Panc1 (cell line): ENCODE measurements at regions not wholly inside any gene's neighbourhood (a gene's known extent, or its start where the extent isn't known, plus 50 kb on each side); places are given as distances from the start of the nearest gene placed in this dataset.

Experiments
- ATAC-seq: fragments of 200-7000 bp; cut with Tn5 transposase; 2 replicates; pipeline ENCODE4 v1.9.1; 2020; ENCODE audit warnings: mild to moderate bottlenecking, moderate library complexity
- BruUV-seq: library from RNA; stranded (reverse); fragments of 400-500 nt; replicated peaks from 2 replicates; lab custom pipeline; 2021; lab: Mats Ljungman, UMichigan
- CTCF ChIA-PET: fragments of 300-600 bp; sonication (Branson Sonifier 250); formaldehyde crosslinking; loops from one replicate; lab custom pipeline; 2022; ENCODE audit warnings: antibody characterized with exemption; lab: Charles Lee
- POLR2A ChIA-PET: fragments of 300-600 bp; sonication (Branson Sonifier 250); formaldehyde crosslinking; loops from one replicate; lab custom pipeline; 2022; ENCODE audit warnings: antibody characterized with exemption; lab: Charles Lee
- DNase-seq: peaks from one replicate; pipeline ENCODE4 v3.0.0-alpha.2; 2010; ENCODE audit warnings: low read depth, low spot score
- H3K27ac ChIP-seq: 2 replicates; pipeline ENCODE4 v1.5.1; 2011; ENCODE audit warnings: mild to moderate bottlenecking, low read length, inconsistent platforms
- H3K27me3 ChIP-seq: fragments of 200-500 bp; sonication (Bioruptor generic); 2 replicates; pipeline ENCODE4 v1.6.0; 2014; ENCODE audit warnings: low read length, inconsistent platforms; ENCODE audit not compliant: control insufficient read depth, insufficient read depth
- H3K36me3 ChIP-seq: fragments of 200-500 bp; sonication (Bioruptor generic); 2 replicates; pipeline ENCODE4 v1.5.1; 2014; ENCODE audit warnings: inconsistent platforms, mild to moderate bottlenecking, low read length, moderate library complexity; ENCODE audit not compliant: control insufficient read depth, insufficient read depth
- H3K4me1 ChIP-seq: 2 replicates; pipeline ENCODE4 v1.5.1; 2011; ENCODE audit warnings: inconsistent platforms, mild to moderate bottlenecking, low read length, moderate library complexity; ENCODE audit not compliant: control insufficient read depth, insufficient read depth
- H3K4me3 ChIP-seq, 2 experiments: 2 replicates each; pipeline ENCODE4 v1.5.1; 2011 to 2012; ENCODE audit warnings: low read depth in 2 of 2, low read length in 2 of 2, mild to moderate bottlenecking in 2 of 2, inconsistent platforms in 1 of 2, moderate library complexity in 1 of 2
- H3K9me3 ChIP-seq: fragments of 200-500 bp; sonication (Bioruptor generic); 2 replicates; pipeline ENCODE4 v1.5.1; 2014; ENCODE audit warnings: low read depth, mild to moderate bottlenecking, inconsistent platforms, low read length, moderate library complexity; ENCODE audit not compliant: control insufficient read depth, insufficient read depth
- POLR2AphosphoS5 ChIP-seq: IDR thresholded peaks from 2 replicates; pipeline ENCODE4 v1.6.1; 2012; ENCODE audit warnings: mild to moderate bottlenecking, low read depth, low read length, moderate library complexity
- SIN3A ChIP-seq: IDR thresholded peaks from 2 replicates; pipeline ENCODE4 v1.6.1; 2012; ENCODE audit warnings: low read depth, mild to moderate bottlenecking, low read length, moderate library complexity, borderline replicate concordance; ENCODE audit not compliant: insufficient read depth
- TCF7L2 ChIP-seq: IDR thresholded peaks from 2 replicates; pipeline ENCODE4 v1.6.1; 2011; ENCODE audit warnings: mild to moderate bottlenecking, low read depth, low read length, inconsistent platforms
- in situ Hi-C: cut with HindIII; loops from 2 replicates; pipeline ENCODE4 v1.10.0; 2016; ENCODE audit warnings: low sequenced_read_pairs, low pct_unique_long_range_greater_than_20kb
- intact Hi-C: fragments of 100-400 bp; cut with micrococcal nuclease; formaldehyde crosslinking; loops from one replicate; pipeline ENCODE4 v1.10.0; 2022; ENCODE audit not compliant: unreplicated experiment
- TF ChIP-seq, protein P1 (sequence below): fragments of 450-650 bp; IDR thresholded peaks from 2 replicates; pipeline ENCODE4 v1.5.1; 2017; ENCODE audit warnings: mild to moderate bottlenecking
- TF ChIP-seq, protein P2 (sequence below), 2 experiments: IDR thresholded peaks; 2 replicates each; pipeline ENCODE4 v1.6.1; 2011 to 2012; ENCODE audit warnings: low read depth in 2 of 2, control low read depth in 1 of 2, low read length in 1 of 2, mild to moderate bottlenecking in 1 of 2, moderate library complexity in 1 of 2; ENCODE audit not compliant: insufficient read depth in 1 of 2

GRCh38 chr13:50617134-50617721 is 226.3 kb downstream of the DLEU7 start:
- TF ChIP-seq, protein P1, sequence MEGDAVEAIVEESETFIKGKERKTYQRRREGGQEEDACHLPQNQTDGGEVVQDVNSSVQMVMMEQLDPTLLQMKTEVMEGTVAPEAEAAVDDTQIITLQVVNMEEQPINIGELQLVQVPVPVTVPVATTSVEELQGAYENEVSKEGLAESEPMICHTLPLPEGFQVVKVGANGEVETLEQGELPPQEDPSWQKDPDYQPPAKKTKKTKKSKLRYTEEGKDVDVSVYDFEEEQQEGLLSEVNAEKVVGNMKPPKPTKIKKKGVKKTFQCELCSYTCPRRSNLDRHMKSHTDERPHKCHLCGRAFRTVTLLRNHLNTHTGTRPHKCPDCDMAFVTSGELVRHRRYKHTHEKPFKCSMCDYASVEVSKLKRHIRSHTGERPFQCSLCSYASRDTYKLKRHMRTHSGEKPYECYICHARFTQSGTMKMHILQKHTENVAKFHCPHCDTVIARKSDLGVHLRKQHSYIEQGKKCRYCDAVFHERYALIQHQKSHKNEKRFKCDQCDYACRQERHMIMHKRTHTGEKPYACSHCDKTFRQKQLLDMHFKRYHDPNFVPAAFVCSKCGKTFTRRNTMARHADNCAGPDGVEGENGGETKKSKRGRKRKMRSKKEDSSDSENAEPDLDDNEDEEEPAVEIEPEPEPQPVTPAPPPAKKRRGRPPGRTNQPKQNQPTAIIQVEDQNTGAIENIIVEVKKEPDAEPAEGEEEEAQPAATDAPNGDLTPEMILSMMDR, result no peak
- TF ChIP-seq TCF7L2 (peak; percentile 79), SIN3A (no peak), POLR2AphosphoS5 (peak; percentile 42; the same call in 1 of the 2 replicates)
- TF ChIP-seq, protein P2, sequence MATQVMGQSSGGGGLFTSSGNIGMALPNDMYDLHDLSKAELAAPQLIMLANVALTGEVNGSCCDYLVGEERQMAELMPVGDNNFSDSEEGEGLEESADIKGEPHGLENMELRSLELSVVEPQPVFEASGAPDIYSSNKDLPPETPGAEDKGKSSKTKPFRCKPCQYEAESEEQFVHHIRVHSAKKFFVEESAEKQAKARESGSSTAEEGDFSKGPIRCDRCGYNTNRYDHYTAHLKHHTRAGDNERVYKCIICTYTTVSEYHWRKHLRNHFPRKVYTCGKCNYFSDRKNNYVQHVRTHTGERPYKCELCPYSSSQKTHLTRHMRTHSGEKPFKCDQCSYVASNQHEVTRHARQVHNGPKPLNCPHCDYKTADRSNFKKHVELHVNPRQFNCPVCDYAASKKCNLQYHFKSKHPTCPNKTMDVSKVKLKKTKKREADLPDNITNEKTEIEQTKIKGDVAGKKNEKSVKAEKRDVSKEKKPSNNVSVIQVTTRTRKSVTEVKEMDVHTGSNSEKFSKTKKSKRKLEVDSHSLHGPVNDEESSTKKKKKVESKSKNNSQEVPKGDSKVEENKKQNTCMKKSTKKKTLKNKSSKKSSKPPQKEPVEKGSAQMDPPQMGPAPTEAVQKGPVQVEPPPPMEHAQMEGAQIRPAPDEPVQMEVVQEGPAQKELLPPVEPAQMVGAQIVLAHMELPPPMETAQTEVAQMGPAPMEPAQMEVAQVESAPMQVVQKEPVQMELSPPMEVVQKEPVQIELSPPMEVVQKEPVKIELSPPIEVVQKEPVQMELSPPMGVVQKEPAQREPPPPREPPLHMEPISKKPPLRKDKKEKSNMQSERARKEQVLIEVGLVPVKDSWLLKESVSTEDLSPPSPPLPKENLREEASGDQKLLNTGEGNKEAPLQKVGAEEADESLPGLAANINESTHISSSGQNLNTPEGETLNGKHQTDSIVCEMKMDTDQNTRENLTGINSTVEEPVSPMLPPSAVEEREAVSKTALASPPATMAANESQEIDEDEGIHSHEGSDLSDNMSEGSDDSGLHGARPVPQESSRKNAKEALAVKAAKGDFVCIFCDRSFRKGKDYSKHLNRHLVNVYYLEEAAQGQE (IDR thresholded peaks at IDR 0.05; ENCODE audit: insufficient read depth in 1 of 2, low read depth in 2 of 2, low read length in 1 of 2), result no peak
- no TSS peak for BruUV-seq
- Histone ChIP-seq H3K36me3 (no peaks in the 10 kb centered on the region), H3K27ac (peak overlapping the region; percentile 77), H3K9me3 (no peaks in the 10 kb centered on the region), H3K4me3 (no peak overlapping the region), H3K27me3 (no peaks in the 10 kb centered on the region), H3K4me1 (peaks cover 6% of the 10 kb centered on the region)
- CTCF ChIA-PET, result interaction anchor here (0.5 kb wide), 1 partner anchor 509 kb away, joined by 8 read pairs; no protein-coding TSS in a partner anchor
- DNase-seq (peak; percentile 56), ATAC-seq (peak; percentile 98)
- POLR2A ChIA-PET, result no interaction called here
- in situ Hi-C loops, result no loop called here
- intact Hi-C loops, result no loop called here

DNA sequence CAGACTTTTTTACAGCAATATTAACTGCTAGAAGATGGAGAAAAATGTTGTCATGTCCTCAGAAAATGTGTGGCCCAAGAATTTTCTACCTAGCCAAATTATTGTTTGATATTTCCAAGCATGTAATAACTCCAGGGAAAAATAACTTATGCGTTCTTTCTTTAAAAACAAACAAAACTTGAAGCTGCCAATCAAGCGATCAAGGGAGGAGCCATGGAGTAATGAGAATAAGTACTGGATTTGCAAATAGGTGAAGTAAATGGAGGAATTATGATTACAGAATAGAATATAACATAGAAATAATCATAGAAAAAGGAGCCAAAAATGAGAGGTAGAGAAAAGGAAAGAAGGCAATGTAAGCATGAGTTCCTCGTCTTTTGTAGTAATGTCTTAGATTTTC is 225.3 kb downstream of the DLEU7 start:
- Histone ChIP-seq H3K27me3 (no peaks in the 10 kb centered on the region), H3K27ac (peak overlapping the region; percentile 51; the same call in 1 of the 2 replicates), H3K4me1 (peaks cover 6% of the 10 kb centered on the region), H3K36me3 (no peaks in the 10 kb centered on the region), H3K4me3 (no peak overlapping the region), H3K9me3 (no peaks in the 10 kb centered on the region)
- BruUV-seq, result no TSS peak
- ChIA-PET CTCF (no interaction called here), POLR2A (no interaction called here)
- ATAC-seq, result no peak
- TF ChIP-seq, protein P2 (IDR thresholded peaks at IDR 0.05; ENCODE audit: insufficient read depth in 1 of 2, low read depth in 2 of 2, low read length in 1 of 2), result no peak
- in situ Hi-C loops (no loop called here), intact Hi-C loops (no loop called here)
- no peak for DNase-seq
